HepG2 (cell line): ENCODE measurements at regions not wholly inside any gene's neighbourhood (a gene's known extent, or its start where the extent isn't known, plus 50 kb on each side); places are given as distances from the start of the nearest gene placed in this dataset.

Experiments
- ATAC-seq: fragments of 200-7000 bp; cut with Tn5 transposase; 3 replicates; pipeline ENCODE4 v1.9.1; 2020; ENCODE audit warnings: mild to moderate bottlenecking, moderate library complexity
- BruUV-seq: library from RNA; stranded (reverse); fragments of 400-500 nt; replicated peaks from 2 replicates; lab custom pipeline; 2021; lab: Mats Ljungman, UMichigan
- CTCF ChIA-PET: fragments of 300-600 bp; formaldehyde crosslinking; extraction: SDS; loops from one replicate; lab custom pipeline; 2021; ENCODE audit warnings: low total read pairs, inconsistent platforms, low intra/inter-chr PET ratio; lab: Yijun Ruan, JAX
- POLR2A ChIA-PET: fragments of 350-600 bp; sonication (Branson Sonifier 250); formaldehyde crosslinking; loops from one replicate; lab custom pipeline; 2020; ENCODE audit warnings: antibody characterized with exemption, inconsistent platforms; lab: Yijun Ruan, JAX
- DNase-seq: peaks from one replicate; pipeline ENCODE4 v3.0.0-alpha.2; 2015; ENCODE audit warnings: low spot score
- FAIRE-seq: peaks from 3 replicates; lab custom pipeline; 2011; peaks lifted over from hg19 to GRCh38; lab: Jason Lieb, UNC
- H2AFZ ChIP-seq: one replicate; pipeline ENCODE4 v1.6.1; 2011; ENCODE audit warnings: low read length, inconsistent platforms
- H3K27ac ChIP-seq: fragments of 300-600 bp; 3 replicates; pipeline ENCODE4 v1.8.0; 2011; ENCODE audit warnings: mixed run types, mild to moderate bottlenecking, mixed read lengths, low read length, inconsistent platforms; ENCODE audit not compliant: insufficient read depth; ENCODE audit errors: extremely low read length
- H3K27me3 ChIP-seq, 2 experiments: fragments of 200-600 bp in 1 of 2; 2 replicates in 1 of 2; 3 replicates in 1 of 2; pipeline versions ENCODE4 v1.6.0 to v1.8.0; 2011; ENCODE audit warnings: low read length in 2 of 2, mild to moderate bottlenecking in 2 of 2, moderate library complexity in 2 of 2, inconsistent platforms in 1 of 2; ENCODE audit not compliant: insufficient read depth in 2 of 2, control insufficient read depth in 1 of 2
- H3K36me3 ChIP-seq, 2 experiments: fragments of 200-600 bp in 1 of 2; replicated peaks in 1 of 2; 2 replicates in 1 of 2; 3 replicates in 1 of 2; pipeline versions ENCODE4 v1.5.1 to v1.8.0; 2011; ENCODE audit warnings: low read length in 2 of 2, inconsistent platforms in 1 of 2; ENCODE audit not compliant: insufficient read depth in 2 of 2, control insufficient read depth in 1 of 2
- H3K4me1 ChIP-seq: 2 replicates; pipeline ENCODE4 v1.5.1; 2012; ENCODE audit warnings: low read length, inconsistent platforms; ENCODE audit not compliant: insufficient read depth
- H3K4me2 ChIP-seq: 2 replicates; pipeline ENCODE4 v1.6.0; 2011; ENCODE audit warnings: low read depth, low read length, inconsistent platforms
- H3K4me3 ChIP-seq, 3 experiments: fragments of 200-600 bp in 1 of 3; sonication (generic), shearing (Covaris generic) in 1 of 3; replicated peaks in 1 of 3; 2 replicates each; pipeline ENCODE4 v1.5.1; 2011 to 2016; ENCODE audit warnings: low read length in 3 of 3, inconsistent platforms in 2 of 3, low read depth in 2 of 3, mild to moderate bottlenecking in 2 of 3, control low read depth in 1 of 3, mixed read lengths in 1 of 3; ENCODE audit not compliant: insufficient read depth in 1 of 3
- H3K79me2 ChIP-seq: one replicate; pipeline ENCODE4 v1.6.1; 2011; ENCODE audit warnings: low read length, inconsistent platforms; ENCODE audit not compliant: insufficient read depth
- H3K9ac ChIP-seq: 2 replicates; pipeline ENCODE4 v1.6.0; 2011; ENCODE audit warnings: mild to moderate bottlenecking, low read depth, low read length, inconsistent platforms; ENCODE audit not compliant: insufficient read depth
- H3K9me3 ChIP-seq: 2 replicates; pipeline ENCODE4 v1.5.1; 2012; ENCODE audit warnings: mild to moderate bottlenecking, low read length
- H4K20me1 ChIP-seq: 2 replicates; pipeline ENCODE4 v1.6.0; 2011; ENCODE audit warnings: inconsistent platforms, mild to moderate bottlenecking, low read length, moderate library complexity; ENCODE audit not compliant: insufficient read depth
- BHLHE40 ChIP-seq: IDR thresholded peaks from 2 replicates; pipeline ENCODE4 v1.6.1; 2011; ENCODE audit warnings: low read length, improper control_type of control experiment
- TCF12 ChIP-seq, 2 experiments: fragments of 450-650 bp in 1 of 2; sonication (generic) in 1 of 2; formaldehyde crosslinking in 1 of 2; IDR thresholded peaks; 2 replicates each; pipeline versions ENCODE4 v1.6.1 to v1.8.0; 2017 to 2022; ENCODE audit warnings: antibody characterized with exemption in 1 of 2, mild to moderate bottlenecking in 1 of 2, missing genetic modification reagents in 1 of 2, moderate library complexity in 1 of 2
- TEAD3 ChIP-seq: optimal IDR thresholded peaks from 2 replicates; pipeline ENCODE3; 2016; ENCODE audit warnings: borderline replicate concordance
- ZNF569 ChIP-seq: sonication (generic); formaldehyde crosslinking; IDR thresholded peaks from 2 replicates; pipeline ENCODE4 v1.5.0; 2020; ENCODE audit warnings: mild to moderate bottlenecking, missing genetic modification reagents, moderate library complexity, borderline replicate concordance
- WGBS: methylation state at CpG from one replicate; pipeline ENCODE4 v1.1.6; 2017; ENCODE audit warnings: low lambda C conversion rate; 5-methylcytosine and 5-hydroxymethylcytosine counted together
- in situ Hi-C: cut with HindIII; loops from 2 replicates; pipeline ENCODE4 v1.10.0; 2017; ENCODE audit warnings: low pct_unique_long_range_greater_than_20kb; ENCODE audit not compliant: extremely low pct_ligation_motif_present
- intact Hi-C: fragments of 100-400 bp; cut with micrococcal nuclease; formaldehyde crosslinking; loops from one replicate; pipeline ENCODE4 v1.10.0; 2022; ENCODE audit not compliant: unreplicated experiment
- TF ChIP-seq, protein P1 (sequence below), 2 experiments: sonication (generic) in 1 of 2; formaldehyde crosslinking in 1 of 2; IDR thresholded peaks; 2 replicates each; pipeline versions ENCODE4 v1.5.1 to v1.6.1; 2011 to 2020; ENCODE audit warnings: borderline replicate concordance in 1 of 2, low read depth in 1 of 2, low read length in 1 of 2, mild to moderate bottlenecking in 1 of 2, missing genetic modification reagents in 1 of 2, moderate library complexity in 1 of 2

DNA sequence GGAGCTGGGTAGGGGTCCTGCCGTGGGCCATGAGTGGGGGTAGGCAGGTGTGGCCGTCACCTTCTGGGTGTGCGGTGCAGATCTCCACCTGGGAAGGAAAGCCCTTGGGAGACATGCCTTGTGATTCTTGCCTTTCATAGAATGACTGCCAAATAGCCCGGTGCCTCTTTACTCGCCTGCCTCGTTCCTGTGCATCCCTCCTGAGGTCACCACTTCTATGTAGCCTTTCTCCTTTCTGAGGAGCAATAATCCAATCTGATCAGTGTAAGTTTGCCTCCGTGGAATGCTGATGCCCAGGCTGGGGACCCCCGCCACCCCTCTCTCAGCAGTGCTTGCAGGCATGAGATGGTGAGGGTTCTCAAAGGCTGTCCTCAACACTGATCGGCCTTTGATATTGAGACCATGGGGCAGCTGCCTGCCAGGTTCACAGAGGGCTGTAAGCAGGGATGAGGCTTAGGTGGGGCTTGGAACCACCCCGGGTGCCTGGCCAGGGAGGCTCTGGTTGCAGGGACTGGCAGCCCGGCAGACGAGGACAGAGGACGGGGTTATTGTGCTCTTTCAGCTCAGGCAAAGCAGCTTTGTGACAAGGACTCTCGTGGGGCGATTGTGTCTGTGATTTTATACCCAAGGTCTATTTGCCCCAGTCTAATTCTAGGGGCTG, 86.1 kb upstream of the WNT7B start (continued):
- TF ChIP-seq TEAD3 (CRISPR knock-in tag): no peak
- TF ChIP-seq TCF12 (IDR thresholded peaks at IDR 0.05): no peak
- no peak for TF ChIP-seq TCF12 (CRISPR knock-in tag; IDR thresholded peaks at IDR 0.05)

DNA sequence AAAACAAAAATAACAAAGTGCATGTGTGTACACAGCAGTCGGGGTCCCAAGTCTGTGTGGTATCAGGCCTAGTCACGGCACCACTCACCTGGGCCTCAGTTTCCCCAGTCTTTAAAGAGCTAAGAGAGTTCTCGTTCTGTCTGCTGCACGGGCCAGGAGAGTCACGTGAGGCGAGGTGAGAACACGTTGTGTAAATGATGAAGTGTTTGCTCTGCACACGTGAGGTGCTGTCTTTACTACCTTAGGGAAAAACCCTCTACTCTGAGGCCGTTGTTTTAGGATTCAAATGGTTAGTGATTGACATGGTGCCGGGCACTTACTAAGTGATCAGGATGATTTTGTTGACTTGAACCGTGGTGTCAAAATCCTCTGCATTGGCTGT, 86.5 kb upstream of the PPARA start:
- FAIRE-seq (no peak), DNase-seq (no peak)
- in situ Hi-C loops: no loop called here
- Histone ChIP-seq H3K27ac (no peak overlapping the region), H3K4me2 (no peak overlapping the region)
- intact Hi-C loops: no loop called here
- TF ChIP-seq, protein P1, sequence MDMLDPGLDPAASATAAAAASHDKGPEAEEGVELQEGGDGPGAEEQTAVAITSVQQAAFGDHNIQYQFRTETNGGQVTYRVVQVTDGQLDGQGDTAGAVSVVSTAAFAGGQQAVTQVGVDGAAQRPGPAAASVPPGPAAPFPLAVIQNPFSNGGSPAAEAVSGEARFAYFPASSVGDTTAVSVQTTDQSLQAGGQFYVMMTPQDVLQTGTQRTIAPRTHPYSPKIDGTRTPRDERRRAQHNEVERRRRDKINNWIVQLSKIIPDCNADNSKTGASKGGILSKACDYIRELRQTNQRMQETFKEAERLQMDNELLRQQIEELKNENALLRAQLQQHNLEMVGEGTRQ (IDR thresholded peaks at IDR 0.05; ENCODE audit: low read depth, low read length): peak; percentile 45; the same call in 1 of the 2 replicates
- TF ChIP-seq, protein P1 (CRISPR knock-in tag; IDR thresholded peaks at IDR 0.05; ENCODE audit: borderline replicate concordance): no peak; the same call in 1 of the 2 replicates
- TF ChIP-seq ZNF569 (CRISPR knock-in tag): no peak
- peak; percentile 47; the same call in 1 of the 2 replicates for TF ChIP-seq BHLHE40
- TF ChIP-seq, all 625 proteins: peak for 2
- Histone ChIP-seq H2AFZ (no peak overlapping the region), H3K79me2 (no peaks in the 10 kb centered on the region), H3K4me1 (0 out of 2 replicates have a peak, but pooled peaks cover 6% of the 10 kb centered on the region), H3K4me3 (no peak overlapping the region), H3K9ac (no peak overlapping the region), H3K36me3 (no peaks in the 10 kb centered on the region), H4K20me1 (peaks cover 4% of the 10 kb centered on the region; the same call in 1 of the 2 replicates), H3K27me3 (peaks cover 12 to 90% of the 10 kb centered on the region in 2 experiments), H3K9me3 (no peaks in the 10 kb centered on the region)
- ChIA-PET POLR2A (no interaction called here), CTCF (no interaction called here)
- no peak for ATAC-seq
- 28% methylated on average over 8 of the region's 11 CpGs for WGBS
- no TSS peak for BruUV-seq
